Activated CD8-positive, alpha-beta T cell treated with anti-CD3 and anti-CD28 coated beads for 36 hours (primary cell): ENCODE measurements at regions not wholly inside any gene's neighbourhood (a gene's known extent, or its start where the extent isn't known, plus 50 kb on each side); places are given as distances from the start of the nearest gene placed in this dataset.

Experiments
- ATAC-seq: fragments of 200-7000 bp; cut with Tn5 transposase; one replicate; pipeline ENCODE4 v1.10.0; 2021; ENCODE audit warnings: mild to moderate bottlenecking, moderate library complexity
- CTCF ChIA-PET: fragments of 350-600 bp; sonication (Branson Sonifier 250); formaldehyde crosslinking; loops from one replicate; lab custom pipeline; 2021; ENCODE audit warnings: antibody characterized with exemption; lab: Charles Lee
- POLR2A ChIA-PET: fragments of 350-600 bp; sonication (Branson Sonifier 250); formaldehyde crosslinking; loops from one replicate; lab custom pipeline; 2021; ENCODE audit warnings: antibody characterized with exemption; lab: Charles Lee
- DNase-seq: peaks from one replicate; pipeline ENCODE4 v3.0.0-alpha.2; 2020
- H3K27ac Mint-ChIP-seq: one replicate; pipeline ENCODE4 v1.8.0; 2021; ENCODE audit warnings: mild to moderate bottlenecking, mixed read lengths
- H3K27me3 Mint-ChIP-seq: one replicate; pipeline ENCODE4 v1.8.0; 2021; ENCODE audit warnings: mixed read lengths
- H3K36me3 Mint-ChIP-seq: one replicate; pipeline ENCODE4 v1.8.0; 2021; ENCODE audit warnings: low read depth, mixed read lengths
- H3K4me1 Mint-ChIP-seq: one replicate; pipeline ENCODE4 v1.8.0; 2021; ENCODE audit warnings: low read depth, mixed read lengths
- H3K4me3 Mint-ChIP-seq: one replicate; pipeline ENCODE4 v1.8.0; 2021; ENCODE audit warnings: mild to moderate bottlenecking, moderate library complexity, mixed read lengths
- H3K9me3 Mint-ChIP-seq: one replicate; pipeline ENCODE4 v1.8.0; 2021; ENCODE audit warnings: mixed read lengths
- CTCF ChIP-seq: fragments of 200-600 bp; IDR thresholded peaks from one replicate; pipeline ENCODE4 v1.8.0; 2022; ENCODE audit warnings: antibody characterized with exemption, mild to moderate bottlenecking
- intact Hi-C: fragments of 100-400 bp; cut with micrococcal nuclease; formaldehyde crosslinking; loops from one replicate; pipeline ENCODE4 v1.10.0; 2022

DNA sequence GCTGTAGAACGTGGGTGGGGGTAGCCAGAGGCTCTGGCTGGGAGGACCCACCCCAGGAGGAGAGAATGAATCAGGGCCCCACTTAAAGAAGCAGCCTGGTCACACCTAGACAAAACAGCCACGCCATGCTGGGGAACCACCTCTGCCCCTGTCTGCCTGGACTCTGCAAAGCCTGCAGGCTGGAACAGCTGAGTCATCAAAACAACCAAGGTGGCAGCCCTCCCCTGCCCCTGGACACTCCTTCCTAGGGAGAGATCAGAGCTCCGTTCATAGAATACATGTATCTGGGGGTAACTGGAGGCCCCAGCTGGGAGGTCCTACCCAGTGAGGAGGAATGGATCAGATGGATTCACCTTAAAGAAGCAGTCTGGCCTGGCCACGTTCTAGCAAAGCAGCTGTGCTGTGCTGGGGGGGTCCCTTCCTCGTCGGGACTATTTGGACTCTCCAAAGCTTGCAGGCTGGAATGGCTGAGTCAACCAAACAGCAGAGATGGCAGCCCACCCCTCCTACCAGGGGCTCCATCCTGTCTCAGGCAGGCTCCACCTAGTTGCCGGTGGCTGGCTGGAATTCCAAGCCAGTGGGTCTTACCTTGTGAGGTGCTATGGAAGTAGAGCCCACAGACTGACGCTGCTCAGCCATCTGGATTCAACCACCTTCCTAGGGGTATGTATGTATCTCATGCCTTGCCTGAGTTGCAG, 50.5 kb upstream of the NT5C1B start:
- Mint-ChIP-seq H3K4me1 (no peaks in the 10 kb centered on the region), H3K27ac (no peak overlapping the region), H3K4me3 (no peak overlapping the region), H3K27me3 (no peaks in the 10 kb centered on the region), H3K9me3 (peaks cover 25% of the 10 kb centered on the region), H3K36me3 (peaks cover 34% of the 10 kb centered on the region)
- ChIA-PET POLR2A (no interaction called here), CTCF (no interaction called here)
- DNase-seq (no peak), ATAC-seq (no peak)
- TF ChIP-seq CTCF: no peak
- intact Hi-C loops: no loop called here
